Liver (tissue), 8 donors: ENCODE measurements at regions not wholly inside any gene's neighbourhood (a gene's known extent, or its start where the extent isn't known, plus 50 kb on each side); places are given as distances from the start of the nearest gene placed in this dataset.

ENCODE experiments used
- DNase-seq: peaks from one replicate; pipeline ENCODE4 v3.0.0-alpha.2; 2017; ENCODE audit warnings: low spot score
- H3K27ac ChIP-seq, 2 donors: one replicate each; pipeline ENCODE4 v1.7.0; 2013; ENCODE audit warnings: inconsistent platforms in 2 of 2, low read length in 2 of 2, control low read depth in 1 of 2, low read depth in 1 of 2, mild to moderate bottlenecking in 1 of 2
- H3K27me3 ChIP-seq, 4 donors: one replicate each; pipeline versions ENCODE4 v1.6.1 to v1.7.0; 2013; ENCODE audit warnings: low read length in 3 of 4, inconsistent platforms in 1 of 4, mild to moderate bottlenecking in 1 of 4, moderate library complexity in 1 of 4; ENCODE audit not compliant: control insufficient read depth in 4 of 4, insufficient read depth in 4 of 4
- H3K36me3 ChIP-seq, 4 donors: one replicate each; pipeline versions ENCODE4 v1.6.1 to v1.7.0; 2013; ENCODE audit warnings: low read length in 3 of 4, mild to moderate bottlenecking in 3 of 4, low read depth in 1 of 4, moderate library complexity in 1 of 4; ENCODE audit not compliant: control insufficient read depth in 4 of 4, insufficient read depth in 3 of 4
- H3K4me1 ChIP-seq, 4 donors: one replicate each; pipeline versions ENCODE4 v1.6.1 to v1.7.0; 2013; ENCODE audit warnings: low read length in 3 of 4, mild to moderate bottlenecking in 3 of 4, moderate library complexity in 1 of 4; ENCODE audit not compliant: control insufficient read depth in 4 of 4, insufficient read depth in 4 of 4
- H3K4me3 ChIP-seq, 3 donors: one replicate each; pipeline versions ENCODE4 v1.6.1 to v1.7.0; 2013; ENCODE audit warnings: low read length in 3 of 3, control low read depth in 1 of 3, low read depth in 1 of 3, mild to moderate bottlenecking in 1 of 3
- H3K9ac ChIP-seq, 2 donors: one replicate each; pipeline ENCODE4 v1.7.0; 2013; ENCODE audit warnings: low read length in 2 of 2, mild to moderate bottlenecking in 2 of 2, moderate library complexity in 2 of 2, control low read depth in 1 of 2, low read depth in 1 of 2
- H3K9me3 ChIP-seq, 4 donors: one replicate each; pipeline versions ENCODE4 v1.6.1 to v1.7.0; 2013; ENCODE audit warnings: low read length in 3 of 4; ENCODE audit not compliant: control insufficient read depth in 4 of 4
- ATF3 ChIP-seq: IDR thresholded peaks from 2 replicates; pipeline ENCODE4 v1.6.1; 2016; ENCODE audit warnings: antibody characterized with exemption
- CTCF ChIP-seq: fragments of 150-350 bp; IDR thresholded peaks from 2 replicates; pipeline ENCODE4 v1.5.1; 2017; ENCODE audit warnings: improper control_type of control experiment, low read depth, low read length; ENCODE audit not compliant: missing input control
- EGR1 ChIP-seq, 2 donors: IDR thresholded peaks; 2 replicates each; pipeline ENCODE4 v1.6.1; 2016 to 2018; ENCODE audit warnings: antibody characterized with exemption in 2 of 2, low read depth in 2 of 2
- FOXA1 ChIP-seq: IDR thresholded peaks from 2 replicates; pipeline ENCODE4 v1.6.1; 2016; ENCODE audit warnings: antibody characterized with exemption
- FOXA2 ChIP-seq: IDR thresholded peaks from 2 replicates; pipeline ENCODE4 v1.6.1; 2016; ENCODE audit warnings: antibody characterized with exemption
- GABPA ChIP-seq, 2 donors: IDR thresholded peaks in 1 of 2; conservative IDR thresholded peaks in 1 of 2; 2 replicates each; pipeline ENCODE4 v1.6.1; 2016; ENCODE audit warnings: antibody characterized with exemption in 2 of 2, mild to moderate bottlenecking in 1 of 2, moderate library complexity in 1 of 2
- HNF4A ChIP-seq, 2 donors: conservative IDR thresholded peaks; 2 replicates each; pipeline ENCODE4 v1.6.1; 2016; ENCODE audit warnings: antibody characterized with exemption in 2 of 2, mild to moderate bottlenecking in 2 of 2
- HNF4G ChIP-seq: IDR thresholded peaks from 2 replicates; pipeline ENCODE4 v1.6.1; 2016; ENCODE audit warnings: antibody characterized with exemption
- JUND ChIP-seq, 2 donors: IDR thresholded peaks; 2 replicates each; pipeline ENCODE4 v1.6.1; 2016; ENCODE audit warnings: antibody characterized with exemption in 2 of 2
- MAX ChIP-seq: IDR thresholded peaks from 2 replicates; pipeline ENCODE4 v1.6.1; 2016; ENCODE audit warnings: antibody characterized with exemption
- NR2F2 ChIP-seq: IDR thresholded peaks from 2 replicates; pipeline ENCODE4 v1.6.1; 2016; ENCODE audit warnings: antibody characterized with exemption
- RAD21 ChIP-seq, 2 donors: IDR thresholded peaks; 2 replicates each; pipeline ENCODE4 v1.6.1; 2016; ENCODE audit warnings: antibody characterized with exemption in 2 of 2, mild to moderate bottlenecking in 2 of 2
- REST ChIP-seq: IDR thresholded peaks from 2 replicates; pipeline ENCODE4 v1.6.1; 2016; ENCODE audit warnings: antibody characterized with exemption, mild to moderate bottlenecking
- RXRA ChIP-seq, 2 donors: IDR thresholded peaks; 2 replicates each; pipeline ENCODE4 v1.6.1; 2017 to 2018; ENCODE audit warnings: antibody characterized with exemption in 2 of 2, mild to moderate bottlenecking in 1 of 2
- TAF1 ChIP-seq: conservative IDR thresholded peaks from 2 replicates; pipeline ENCODE4 v1.6.1; 2016; ENCODE audit warnings: antibody characterized with exemption, mild to moderate bottlenecking
- YY1 ChIP-seq: IDR thresholded peaks from 2 replicates; pipeline ENCODE4 v1.6.1; 2016; ENCODE audit warnings: antibody characterized with exemption, mild to moderate bottlenecking
- ZBTB33 ChIP-seq: IDR thresholded peaks from 2 replicates; pipeline ENCODE4 v1.6.1; 2016; ENCODE audit warnings: antibody characterized with exemption
- WGBS: extraction: QIAGEN DNeasy Blood & Tissue Kit; methylation state at CpG from one replicate; pipeline ENCODE4 v1.1.7; 2013; 5-methylcytosine and 5-hydroxymethylcytosine counted together
- donor health status: healthy.
- donor health status: healthy.
- donor health status: healthy.
- donor health status: healthy.
- donor health status: healthy.

GRCh38 chr10:56231436-56231835 lies 129.6 kb downstream of the ZWINT start:
- 44% methylated on average over 5 of the region's 5 CpGs for WGBS
- no peak for DNase-seq
- H3K9ac ChIP-seq: no peak overlapping the region
- no peaks in the 10 kb centered on the region for H3K27me3 ChIP-seq
- no peaks in the 10 kb centered on the region for H3K4me1 ChIP-seq
- no peaks in the 10 kb centered on the region for H3K36me3 ChIP-seq
- no peak overlapping the region for H3K27ac ChIP-seq
- no peak overlapping the region for H3K4me3 ChIP-seq
- TF ChIP-seq HNF4G: no peak
- TF ChIP-seq NR2F2: no peak
- no peak for TF ChIP-seq JUND (IDR thresholded peaks at IDR 0.05)
- TF ChIP-seq TAF1: no peak
- TF ChIP-seq FOXA2: no peak
- no peak for TF ChIP-seq EGR1 (IDR thresholded peaks at IDR 0.05; ENCODE audit: low read depth in 2 of 2)
- no peak for TF ChIP-seq GABPA (IDR thresholded peaks at IDR 0.05 in 1 of 2, conservative IDR thresholded peaks at IDR 0.05 in 1 of 2)
- no peak for TF ChIP-seq HNF4A (conservative IDR thresholded peaks at IDR 0.05)
- TF ChIP-seq FOXA1: no peak
- TF ChIP-seq CTCF: no peak
- no peak for TF ChIP-seq RAD21 (IDR thresholded peaks at IDR 0.05)
- TF ChIP-seq ZBTB33: no peak
- TF ChIP-seq REST: no peak
- no peaks in the 10 kb centered on the region for H3K9me3 ChIP-seq

- no peaks in the 10 kb centered on the region for H3K4me1 ChIP-seq
- no peaks in the 10 kb centered on the region for H3K27me3 ChIP-seq
- no peak overlapping the region for H3K27ac ChIP-seq
- no peak overlapping the region for H3K9ac ChIP-seq
- no peaks in the 10 kb centered on the region for H3K36me3 ChIP-seq
- 65% methylated on average over 3 of the region's 3 CpGs for WGBS
- DNase-seq: no peak
- no peaks in the 10 kb centered on the region for H3K9me3 ChIP-seq
- no peak overlapping the region for H3K4me3 ChIP-seq
- no peak for TF ChIP-seq YY1
- no peak for TF ChIP-seq FOXA2
- no peak for TF ChIP-seq RXRA (IDR thresholded peaks at IDR 0.05)
- TF ChIP-seq RAD21 (IDR thresholded peaks at IDR 0.05): no peak
- no peak for TF ChIP-seq GABPA (IDR thresholded peaks at IDR 0.05 in 1 of 2, conservative IDR thresholded peaks at IDR 0.05 in 1 of 2)
- TF ChIP-seq ATF3: no peak
- TF ChIP-seq REST: no peak
- TF ChIP-seq FOXA1: no peak
- no peak for TF ChIP-seq HNF4G
- no peak for TF ChIP-seq TAF1
- TF ChIP-seq CTCF: no peak
- TF ChIP-seq MAX: no peak
- TF ChIP-seq HNF4A (conservative IDR thresholded peaks at IDR 0.05): no peak
- TF ChIP-seq JUND (IDR thresholded peaks at IDR 0.05): no peak
Observed at GRCh38 chr10:56222237-56222636, 138.8 kb downstream of the ZWINT start.
